GM23338 (cell line): ENCODE measurements at regions not wholly inside any gene's neighbourhood (a gene's known extent, or its start where the extent isn't known, plus 50 kb on each side); places are given as distances from the start of the nearest gene placed in this dataset.
"Not testable (repeated sequence)": the region's sequence is repeated elsewhere in the genome, so short reads cannot be mapped to it uniquely, and the experiment has no call there.

Source experiments
- ATAC-seq: fragments of 200-7000 bp; cut with Tn5 transposase; 3 replicates; pipeline ENCODE4 v1.9.1; 2020
- DNase-seq: peaks from one replicate; pipeline ENCODE4 v3.0.0-alpha.2; 2015; ENCODE audit warnings: low spot score
- H2AFZ ChIP-seq: fragments of 200-600 bp; sonication (generic); 2 replicates; pipeline ENCODE4 v1.8.0; 2016; ENCODE audit warnings: antibody characterized with exemption, mild to moderate bottlenecking, moderate library complexity
- H3F3A ChIP-seq: fragments of 200-600 bp; sonication (generic); replicated peaks from 2 replicates; pipeline ENCODE4 v1.8.0; 2017; ENCODE audit warnings: antibody characterized with exemption, mixed run types, low read depth
- H3K27ac ChIP-seq: fragments of 200-600 bp; sonication (generic); 2 replicates; pipeline ENCODE4 v1.6.1; 2016; ENCODE audit warnings: low read depth
- H3K27me3 ChIP-seq: fragments of 200-600 bp; sonication (generic); 2 replicates; pipeline ENCODE4 v1.8.0; 2016; ENCODE audit warnings: mild to moderate bottlenecking, mixed run types, moderate library complexity; ENCODE audit not compliant: insufficient read depth
- H3K36me3 ChIP-seq: fragments of 200-600 bp; sonication (generic); 2 replicates; pipeline ENCODE4 v1.8.0; 2016; ENCODE audit warnings: mild to moderate bottlenecking; ENCODE audit not compliant: insufficient read depth
- H3K4me1 ChIP-seq: fragments of 200-600 bp; sonication (generic); 2 replicates; pipeline ENCODE4 v1.8.0; 2016; ENCODE audit warnings: mild to moderate bottlenecking, moderate library complexity; ENCODE audit not compliant: insufficient read depth
- H3K4me2 ChIP-seq: fragments of 200-600 bp; sonication (generic); 2 replicates; pipeline ENCODE4 v1.7.1; 2017; ENCODE audit warnings: mixed run types
- H3K4me3 ChIP-seq: fragments of 200-600 bp; sonication (generic); 2 replicates; pipeline ENCODE4 v1.6.1; 2016; ENCODE audit warnings: mixed run types
- H3K79me2 ChIP-seq: fragments of 200-600 bp; sonication (generic); replicated peaks from 2 replicates; pipeline ENCODE4 v1.8.0; 2017; ENCODE audit warnings: mild to moderate bottlenecking; ENCODE audit not compliant: insufficient read depth
- H3K9me2 ChIP-seq: fragments of 200-600 bp; sonication (generic); 2 replicates; pipeline ENCODE4 v1.8.0; 2017; ENCODE audit not compliant: insufficient read depth
- H4K20me1 ChIP-seq: fragments of 200-600 bp; sonication (generic); replicated peaks from 2 replicates; pipeline ENCODE4 v1.8.0; 2017; ENCODE audit warnings: mild to moderate bottlenecking; ENCODE audit not compliant: insufficient read depth
- H3K27ac Mint-ChIP-seq: 2 replicates; pipeline ENCODE4 v1.8.0; 2020; ENCODE audit warnings: inconsistent platforms, mild to moderate bottlenecking, moderate library complexity, mixed read lengths
- H3K27me3 Mint-ChIP-seq: 3 replicates; pipeline ENCODE4 v1.8.0; 2022; ENCODE audit warnings: low read depth, mild to moderate bottlenecking, moderate library complexity, mixed read lengths, inconsistent platforms; ENCODE audit not compliant: insufficient read depth, poor library complexity
- H3K36me3 Mint-ChIP-seq: 3 replicates; pipeline ENCODE4 v1.8.0; 2021; ENCODE audit warnings: low read depth, mild to moderate bottlenecking, inconsistent platforms, moderate library complexity, mixed read lengths
- H3K4me1 Mint-ChIP-seq: 3 replicates; pipeline ENCODE4 v1.8.0; 2020; ENCODE audit warnings: mild to moderate bottlenecking, inconsistent platforms, mixed read lengths
- H3K4me3 Mint-ChIP-seq: 3 replicates; pipeline ENCODE4 v1.8.0; 2021; ENCODE audit warnings: moderate library complexity, mild to moderate bottlenecking, inconsistent platforms, mixed read lengths
- H3K9me3 Mint-ChIP-seq: 3 replicates; pipeline ENCODE4 v1.8.0; 2020; ENCODE audit warnings: moderate library complexity, mild to moderate bottlenecking, inconsistent platforms, mixed read lengths
- CTCF ChIP-seq, 2 experiments: fragments of 200-600 bp in 1 of 2; sonication (generic) in 1 of 2; conservative IDR thresholded peaks; 2 replicates each; pipeline versions ENCODE4 v1.5.1 to v1.6.1; 2016 to 2017; ENCODE audit warnings: antibody characterized with exemption in 2 of 2, low read depth in 2 of 2, mild to moderate bottlenecking in 2 of 2, moderate library complexity in 1 of 2
- EZH2 ChIP-seq: fragments of 200-600 bp; sonication (generic); IDR thresholded peaks from one replicate; pipeline ENCODE4 v1.8.0; 2017; ENCODE audit warnings: antibody characterized with exemption, mild to moderate bottlenecking, low read depth; ENCODE audit not compliant: unreplicated experiment
- EZH2phosphoT487 ChIP-seq: fragments of 200-600 bp; sonication (generic); IDR thresholded peaks from one replicate; pipeline ENCODE4 v1.8.1; 2018; ENCODE audit warnings: antibody characterized with exemption; ENCODE audit not compliant: unreplicated experiment
- JUNB ChIP-seq: IDR thresholded peaks from one replicate; pipeline ENCODE4 v1.6.1; 2016; ENCODE audit warnings: antibody characterized with exemption; ENCODE audit not compliant: unreplicated experiment
- NANOG ChIP-seq: IDR thresholded peaks from 2 replicates; pipeline ENCODE4 v1.6.1; 2016; ENCODE audit warnings: antibody characterized with exemption, borderline replicate concordance
- POLR2AphosphoS5 ChIP-seq: IDR thresholded peaks from 2 replicates; pipeline ENCODE4 v1.6.1; 2016; ENCODE audit warnings: antibody characterized with exemption, low read depth
- REST ChIP-seq: IDR thresholded peaks from one replicate; pipeline ENCODE4 v1.6.1; 2018; ENCODE audit warnings: antibody characterized with exemption; ENCODE audit not compliant: unreplicated experiment
- STAT1 ChIP-seq: IDR thresholded peaks from one replicate; pipeline ENCODE4 v1.6.1; 2016; ENCODE audit warnings: antibody characterized with exemption; ENCODE audit not compliant: unreplicated experiment
- ZNF114 ChIP-seq: fragments of 250-450 bp; sonication (Bioruptor Pico); IDR thresholded peaks from 2 replicates; pipeline ENCODE4 v1.5.0; 2020; ENCODE audit warnings: mild to moderate bottlenecking, moderate library complexity
- ZNF331 ChIP-seq: fragments of 250-450 bp; sonication (Bioruptor Pico); IDR thresholded peaks from 2 replicates; pipeline ENCODE4 v1.5.0; 2020; ENCODE audit warnings: low read depth, mild to moderate bottlenecking, moderate library complexity
- ZNF462 ChIP-seq: fragments of 250-450 bp; sonication (Bioruptor Pico); IDR thresholded peaks from 2 replicates; pipeline ENCODE4 v1.5.0; 2020; ENCODE audit warnings: mild to moderate bottlenecking, moderate library complexity

GRCh38 chr7:57821438-57822382 lies 371.7 kb downstream of the ZNF716 start:
- Histone ChIP-seq H3K4me3 (no peak overlapping the region), H3K4me1 (no peaks in the 10 kb centered on the region), H3K27me3 (no peaks in the 10 kb centered on the region), H3K27ac (no peak overlapping the region), H3K9me2 (no peaks in the 10 kb centered on the region), H3K79me2 (no peaks in the 10 kb centered on the region), H4K20me1 (no peaks in the 10 kb centered on the region), H3F3A (no peaks in the 10 kb centered on the region), H3K36me3 (no peaks in the 10 kb centered on the region), H2AFZ (no peak overlapping the region), H3K4me2 (no peak overlapping the region)
- no peak overlapping the region for H3K27ac Mint-ChIP-seq
- peaks cover 96% of the 10 kb centered on the region for H3K9me3 Mint-ChIP-seq
- ATAC-seq = no peak
- no peak overlapping the region for H3K4me3 Mint-ChIP-seq
- DNase-seq = no peak
- no peaks in the 10 kb centered on the region for H3K4me1 Mint-ChIP-seq
- peaks cover 47% of the 10 kb centered on the region for H3K36me3 Mint-ChIP-seq
- no peak for TF ChIP-seq CTCF (conservative IDR thresholded peaks at IDR 0.05; ENCODE audit: low read depth in 2 of 2)
- no peak for TF ChIP-seq NANOG
- no peak for TF ChIP-seq ZNF331 (CRISPR knock-in tag)
- TF ChIP-seq EZH2phosphoT487 = no peak
- no peak for TF ChIP-seq POLR2AphosphoS5
- TF ChIP-seq ZNF114 = no peak
- TF ChIP-seq REST = no peak
- no peak for TF ChIP-seq STAT1
- no peak for TF ChIP-seq EZH2
- TF ChIP-seq ZNF462 (CRISPR knock-in tag) = no peak
- no peak for TF ChIP-seq JUNB
- H3K27me3 Mint-ChIP-seq = peaks cover 8% of the 10 kb centered on the region

- not testable (repeated sequence) for DNase-seq, H3F3A ChIP-seq, H3K27ac ChIP-seq, H4K20me1 ChIP-seq, H3K4me3 Mint-ChIP-seq, H2AFZ ChIP-seq, H3K9me2 ChIP-seq, H3K36me3 ChIP-seq, H3K79me2 ChIP-seq, H3K27me3 Mint-ChIP-seq, H3K27ac Mint-ChIP-seq, H3K4me3 ChIP-seq, H3K4me2 ChIP-seq, ATAC-seq, H3K27me3 ChIP-seq, H3K4me1 Mint-ChIP-seq, H3K4me1 ChIP-seq
- H3K9me3 Mint-ChIP-seq = peaks cover 54% of the 10 kb centered on the region
- peaks cover 22% of the 10 kb centered on the region for H3K36me3 Mint-ChIP-seq
Observed at GRCh38 chr7:57826548-57826947, 376.6 kb downstream of the ZNF716 start.
